Kidney glomerular epithelial cell (primary cell): ENCODE measurements at regions not wholly inside any gene's neighbourhood (a gene's known extent, or its start where the extent isn't known, plus 50 kb on each side); places are given as distances from the start of the nearest gene placed in this dataset.
"Not testable (repeated sequence)": the region's sequence is repeated elsewhere in the genome, so short reads cannot be mapped to it uniquely, and the experiment has no call there.

Experiments
- DNase-seq: peaks from one replicate; lab custom pipeline; 2025; lab: John Stamatoyannopoulos, UW

DNA sequence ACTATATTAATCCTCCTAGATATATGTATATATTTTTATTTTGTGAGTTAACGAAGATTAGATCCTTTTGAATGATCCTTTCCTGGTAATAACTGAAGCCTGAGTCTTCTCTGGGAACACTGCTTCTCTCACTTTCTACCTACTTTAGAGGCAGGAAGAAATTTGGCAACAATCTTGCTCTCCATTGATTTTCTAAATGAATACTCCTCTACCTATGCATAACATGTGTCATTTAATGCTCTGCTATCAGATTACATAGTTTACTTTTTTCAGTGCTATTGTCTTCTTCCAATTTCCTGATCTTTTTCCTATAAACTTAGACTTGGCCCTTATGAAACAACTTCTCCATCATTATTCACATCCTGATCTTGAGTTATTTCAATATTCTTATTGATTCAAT lies 60.4 kb upstream of the PDHA2 start:
- no peak for DNase-seq

DNA sequence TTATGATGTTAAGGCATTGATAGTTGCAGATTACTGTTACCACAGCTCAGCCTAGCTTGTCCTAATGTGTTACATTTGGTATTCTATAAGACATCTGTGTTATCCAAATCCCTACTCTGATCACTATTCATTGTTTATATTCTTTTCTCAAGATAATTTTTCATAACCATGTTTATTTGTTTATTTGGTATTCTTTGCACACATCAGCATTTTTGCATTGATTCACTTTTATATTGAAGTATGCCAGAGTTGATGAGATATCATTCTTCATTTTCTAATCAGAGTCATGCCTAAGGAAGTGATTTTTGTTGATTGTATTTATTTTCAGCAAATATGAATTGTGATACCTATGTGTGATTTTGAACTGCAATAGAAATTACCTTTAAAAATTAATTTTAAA lies 61.2 kb upstream of the PDHA2 start:
- no peak for DNase-seq

DNA sequence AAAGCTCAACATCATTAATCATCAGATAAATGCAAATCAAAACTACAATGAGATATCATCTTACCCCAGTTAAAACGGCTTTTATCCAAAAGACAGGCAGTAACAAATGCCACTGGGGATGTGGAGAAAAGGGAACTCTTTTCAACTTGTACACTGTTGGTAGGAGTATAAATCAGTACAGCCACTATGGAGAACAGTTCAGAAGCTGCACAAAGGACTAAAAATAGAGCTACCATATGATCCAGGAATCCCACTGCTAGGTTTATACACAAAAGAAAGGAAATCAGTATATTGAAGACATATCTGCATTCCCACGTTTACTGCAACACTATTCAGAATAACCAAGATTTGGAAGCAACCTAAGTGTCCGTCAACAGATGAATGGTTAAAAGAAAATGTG lies 69.3 kb upstream of the PDHA2 start:
- not testable (repeated sequence) for DNase-seq

GRCh38 chr4:95764961-95765360 lies 74.9 kb upstream of the PDHA2 start:
- no peak for DNase-seq

GRCh38 chr4:95761871-95762270 lies 78.0 kb upstream of the PDHA2 start:
- no peak for DNase-seq

DNA sequence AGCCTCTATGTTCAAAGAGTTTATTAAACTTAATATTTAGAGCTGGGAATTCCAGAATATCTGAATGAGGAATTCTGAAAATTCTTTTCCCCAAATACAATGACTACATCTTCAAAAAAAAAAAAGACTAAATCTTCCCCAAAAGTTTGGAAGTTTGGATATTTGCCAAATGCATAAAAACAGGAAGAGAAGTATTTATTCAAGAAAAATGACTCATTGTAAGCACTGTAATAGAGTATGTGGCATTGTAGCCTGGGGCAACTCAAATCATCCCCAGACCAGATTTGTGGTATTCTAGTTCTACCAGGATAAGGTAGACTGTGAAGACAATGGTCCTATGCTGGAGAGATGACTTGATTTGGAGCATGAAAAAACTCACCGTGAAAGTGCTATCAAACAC lies 78.5 kb upstream of the PDHA2 start:
- peak; percentile 26 for DNase-seq

- DNase-seq = not testable (repeated sequence)
Observed at GRCh38 chr4:95760646-95761045, 79.2 kb upstream of the PDHA2 start.

DNA sequence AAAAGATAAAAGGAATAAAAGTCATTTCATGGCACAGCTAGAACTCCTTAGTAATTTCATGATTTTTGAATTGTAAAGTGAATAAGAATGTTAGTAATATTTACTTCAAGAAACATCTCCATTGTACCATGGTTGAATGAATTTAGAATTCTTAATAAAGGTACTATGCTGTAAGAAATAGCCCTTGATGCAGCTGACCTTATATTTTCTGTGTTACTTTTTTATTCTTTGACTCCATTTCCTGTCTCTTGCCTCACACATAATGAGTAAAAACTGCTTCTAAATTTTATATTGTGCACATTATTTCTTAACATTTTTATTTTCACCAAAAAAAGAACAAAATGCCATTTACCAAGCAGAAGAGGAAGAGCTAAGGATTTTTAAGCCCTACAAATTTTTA lies 81.9 kb upstream of the PDHA2 start:
- DNase-seq = no peak

DNA sequence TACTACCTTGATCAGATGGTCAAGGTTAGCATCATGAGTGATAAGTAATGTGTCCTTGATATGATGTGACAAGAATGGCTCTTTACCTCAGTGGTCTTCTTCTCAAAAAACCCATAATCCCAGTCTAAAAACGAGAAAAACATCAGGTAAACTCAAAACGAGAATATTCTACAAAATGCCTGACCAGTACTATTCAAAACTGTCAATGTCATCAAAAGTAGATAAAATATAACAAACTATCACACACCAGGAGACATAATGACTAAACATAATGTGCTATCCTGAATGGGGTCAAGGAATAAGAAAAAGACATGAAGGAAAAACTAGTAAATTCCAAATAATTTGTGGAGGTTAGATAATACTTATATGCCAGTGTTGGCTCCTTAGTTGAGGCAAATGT lies 85.2 kb upstream of the PDHA2 start:
- no peak for DNase-seq

DNA sequence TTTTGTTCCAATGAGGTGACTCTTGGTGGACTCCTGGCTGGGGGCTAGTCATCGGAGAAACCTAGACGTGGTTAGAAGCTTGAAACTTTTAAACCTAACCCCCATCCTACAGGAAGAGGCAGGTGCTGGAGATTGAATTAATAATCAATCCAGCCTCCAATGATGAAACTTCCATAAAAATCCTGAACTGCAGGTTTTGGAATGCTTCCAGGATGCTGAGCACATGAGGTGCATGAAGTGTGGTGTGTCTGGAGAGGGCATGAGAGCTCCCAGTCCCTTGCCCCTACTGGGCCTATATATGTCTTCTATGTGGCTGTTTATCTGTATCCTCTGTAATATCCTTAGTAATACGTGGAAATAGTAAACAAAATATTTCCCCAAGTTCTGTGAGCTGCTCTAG lies 90.7 kb upstream of the PDHA2 start:
- DNase-seq = no peak

- no peak for DNase-seq
Observed at GRCh38 chr4:95742872-95743271, 97.0 kb upstream of the PDHA2 start.

GRCh38 chr4:95742179-95742578 lies 97.7 kb upstream of the PDHA2 start:
- DNase-seq = no peak

- peak; percentile 95 for DNase-seq
Observed at GRCh38 chr4:95732061-95732460, 107.8 kb upstream of the PDHA2 start.

DNA sequence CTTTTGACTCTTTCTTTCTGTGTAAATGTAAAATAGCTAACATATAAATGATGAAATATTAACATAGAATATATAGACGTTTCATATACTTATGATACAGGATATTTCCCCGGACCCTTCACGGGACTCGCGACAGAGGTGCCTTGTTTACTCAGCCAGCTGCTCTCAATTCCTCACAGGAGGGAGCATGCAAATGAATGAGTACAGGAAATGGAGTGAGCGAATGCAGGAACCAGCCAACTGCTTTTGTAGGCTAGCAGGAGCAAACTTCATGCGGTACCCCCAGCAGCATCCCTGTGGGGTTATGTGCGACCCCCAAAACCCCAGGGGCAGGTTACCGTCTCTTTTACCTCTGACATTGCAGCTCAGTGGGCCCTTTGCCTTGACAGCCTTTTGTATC lies 110.3 kb upstream of the PDHA2 start:
- DNase-seq = no peak

GRCh38 chr4:95728145-95728544 lies 111.7 kb upstream of the PDHA2 start:
- peak; percentile 44 for DNase-seq

DNA sequence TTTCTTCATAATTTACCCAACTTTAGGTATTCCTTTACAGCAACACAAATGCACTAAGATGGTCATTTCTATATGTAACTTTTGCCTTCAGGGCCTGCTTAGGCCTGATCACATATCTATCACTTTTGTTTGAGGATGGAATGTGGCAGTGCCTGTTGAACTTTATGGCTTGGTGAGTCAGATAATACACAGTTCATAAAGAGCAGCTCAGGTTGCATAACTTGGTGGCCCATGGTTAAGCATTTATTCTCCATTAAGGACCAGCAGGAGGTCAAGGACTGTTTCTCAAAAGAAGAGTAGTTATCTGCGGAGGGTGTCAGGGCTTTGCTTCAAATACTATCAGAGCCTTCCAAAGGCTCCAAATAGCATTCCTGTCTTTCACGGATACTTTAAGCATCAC lies 124.1 kb upstream of the PDHA2 start:
- no peak for DNase-seq

GRCh38 chr4:95714571-95714970 lies 125.3 kb upstream of the PDHA2 start:
- DNase-seq = no peak

- DNase-seq = no peak
Observed at GRCh38 chr4:95705323-95705722, 134.6 kb upstream of the PDHA2 start.

GRCh38 chr4:95701500-95702170 lies 138.3 kb upstream of the PDHA2 start:
- no peak for DNase-seq

- DNase-seq = no peak
Observed at GRCh38 chr4:95694411-95694810, 145.5 kb upstream of the PDHA2 start.

DNA sequence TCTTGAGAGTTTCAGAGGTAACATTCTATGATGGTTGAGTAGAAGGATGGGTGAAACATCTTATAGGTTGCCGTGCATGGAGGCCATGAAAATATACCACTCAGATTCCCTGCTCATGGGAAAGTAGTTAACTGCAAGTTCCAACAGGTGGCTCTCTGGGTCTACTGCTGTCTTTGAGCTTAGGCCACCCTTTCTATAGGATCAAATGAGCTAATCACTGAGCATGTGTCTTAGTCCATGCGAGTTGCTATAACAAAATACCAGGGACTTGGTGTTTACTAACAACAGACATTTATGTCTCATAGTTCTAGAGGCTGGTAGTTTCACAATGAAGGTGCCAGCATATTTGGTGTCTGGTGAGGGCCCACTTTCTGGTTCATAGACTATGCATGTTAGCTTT lies 144.8 kb upstream of the UNC5C start:
- peak; percentile 13 for DNase-seq

- DNase-seq = no peak
Observed at GRCh38 chr4:95676190-95676589, 127.4 kb upstream of the UNC5C start.

DNA sequence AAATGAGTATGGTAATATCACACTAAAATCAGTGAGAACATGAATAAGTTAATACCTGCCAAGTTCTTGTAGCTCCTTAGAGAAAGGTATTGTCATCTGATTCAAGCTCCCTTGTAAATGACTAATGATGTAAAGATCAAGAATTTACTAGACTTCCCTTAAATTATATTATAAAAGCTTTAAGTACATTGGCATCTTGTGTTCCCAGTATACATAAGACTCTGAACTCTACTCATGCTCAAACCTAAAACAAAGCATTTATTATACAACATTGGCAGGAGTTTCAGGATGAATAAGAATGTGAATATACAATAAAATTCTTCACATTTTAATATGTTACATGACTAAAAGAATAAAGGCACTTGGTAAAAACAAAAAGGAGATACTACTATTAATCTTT lies 126.8 kb upstream of the UNC5C start:
- DNase-seq = no peak

DNA sequence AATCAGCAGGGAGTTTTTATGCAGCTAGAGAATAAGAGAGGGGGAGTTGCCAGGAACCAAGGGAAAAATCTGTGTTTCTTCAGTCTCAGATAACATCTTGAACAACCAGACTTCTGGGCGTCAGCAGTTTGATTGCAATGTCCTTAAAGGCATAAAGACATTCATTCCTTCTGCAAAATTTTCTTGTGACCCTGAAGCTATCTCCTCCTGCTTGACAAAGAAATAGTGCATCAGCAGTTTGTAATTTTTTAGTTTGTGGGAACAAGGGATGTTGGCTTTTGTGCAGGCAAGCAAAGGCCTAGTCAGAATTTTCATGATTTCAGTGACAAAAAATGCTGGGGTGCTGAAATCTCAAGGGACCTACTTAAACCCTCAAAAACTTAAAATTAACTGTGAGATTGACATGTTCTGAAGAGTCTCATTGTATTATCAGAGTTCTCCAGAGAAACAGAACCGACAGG lies 125.8 kb upstream of the UNC5C start:
- DNase-seq = no peak

DNA sequence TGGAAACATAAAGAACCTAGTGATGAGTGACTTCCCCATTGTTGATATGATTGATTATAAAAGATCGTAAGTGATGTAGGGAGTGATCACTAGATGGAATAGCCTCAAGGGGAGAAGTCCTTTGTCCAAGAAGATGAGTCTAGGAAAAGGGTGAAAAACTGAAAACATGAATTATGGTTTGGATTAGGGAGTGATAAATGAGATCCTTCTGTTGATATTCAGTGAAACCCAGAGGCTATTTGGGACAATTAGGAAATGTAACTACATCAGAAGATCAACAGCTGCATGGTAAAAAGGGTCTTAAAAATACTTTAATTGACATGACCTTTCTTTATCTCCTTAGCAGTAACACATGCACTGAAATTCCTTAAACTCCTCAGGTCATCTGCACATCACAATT lies 124.0 kb upstream of the UNC5C start:
- DNase-seq = no peak
